Activated CD4-positive, alpha-beta T cell treated with anti-CD3 and anti-CD28 coated beads for 36 hours (primary cell): ENCODE measurements at regions not wholly inside any gene's neighbourhood (a gene's known extent, or its start where the extent isn't known, plus 50 kb on each side); places are given as distances from the start of the nearest gene placed in this dataset.

ENCODE experiments used
- ATAC-seq: fragments of 200-7000 bp; cut with Tn5 transposase; one replicate; pipeline ENCODE4 v1.10.0; 2021; ENCODE audit warnings: mild to moderate bottlenecking, moderate library complexity
- CTCF ChIA-PET: fragments of 350-600 bp; sonication (Branson Sonifier 250); formaldehyde crosslinking; loops from one replicate; lab custom pipeline; 2021; ENCODE audit warnings: antibody characterized with exemption; lab: Charles Lee
- POLR2A ChIA-PET: fragments of 350-600 bp; sonication (Branson Sonifier 250); formaldehyde crosslinking; loops from one replicate; lab custom pipeline; 2021; ENCODE audit warnings: antibody characterized with exemption, inconsistent platforms; lab: Charles Lee
- DNase-seq: peaks from one replicate; pipeline ENCODE4 v3.0.0-alpha.2; 2020
- H3K27ac Mint-ChIP-seq: one replicate; pipeline ENCODE4 v1.8.0; 2021; ENCODE audit warnings: mixed read lengths
- H3K27me3 Mint-ChIP-seq: one replicate; pipeline ENCODE4 v1.8.0; 2021; ENCODE audit warnings: mixed read lengths
- H3K36me3 Mint-ChIP-seq: one replicate; pipeline ENCODE4 v1.8.0; 2021; ENCODE audit warnings: low read depth, mixed read lengths
- H3K4me1 Mint-ChIP-seq: one replicate; pipeline ENCODE4 v1.8.0; 2021; ENCODE audit warnings: mixed read lengths
- H3K4me3 Mint-ChIP-seq: one replicate; pipeline ENCODE4 v1.8.0; 2021; ENCODE audit warnings: mild to moderate bottlenecking, moderate library complexity, mixed read lengths
- H3K9me3 Mint-ChIP-seq: one replicate; pipeline ENCODE4 v1.8.0; 2021; ENCODE audit warnings: low read depth, mixed read lengths
- intact Hi-C, 2 experiments: fragments of 100-400 bp; cut with DNase I in 1 of 2; cut with micrococcal nuclease in 1 of 2; formaldehyde crosslinking; loops; one replicate each; pipeline versions ENCODE4 v1.14.2 to v1.15.1; 2022 to 2024; cut with DNase I, micrococcal nuclease

DNA sequence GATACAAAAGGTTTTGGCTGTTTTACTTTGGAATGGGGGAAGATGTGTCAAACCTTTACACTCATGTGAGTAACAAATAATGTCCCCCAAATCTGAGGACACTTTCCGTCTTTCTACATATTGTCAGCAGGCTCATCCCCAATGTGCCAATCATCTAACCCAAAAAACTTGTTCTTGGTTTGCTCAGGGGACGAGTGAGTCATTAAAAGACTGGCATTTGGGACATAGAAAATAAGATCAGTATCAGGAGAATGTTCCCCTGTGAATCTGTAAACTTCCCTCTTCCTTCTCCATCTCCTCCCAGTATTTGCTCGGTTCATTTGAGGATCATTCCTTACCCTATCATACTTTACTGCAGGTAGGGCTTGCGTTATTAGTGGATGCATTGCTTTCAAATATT is 194.1 kb upstream of the RUNX1 start:
- Mint-ChIP-seq H3K4me1 (peaks cover 4% of the 10 kb centered on the region), H3K27ac (no peak overlapping the region), H3K9me3 (no peaks in the 10 kb centered on the region), H3K36me3 (no peaks in the 10 kb centered on the region), H3K27me3 (peaks cover 5% of the 10 kb centered on the region), H3K4me3 (no peak overlapping the region)
- ChIA-PET POLR2A (no interaction called here), CTCF (no interaction called here)
- intact Hi-C loops = no loop called here
- ATAC-seq (no peak), DNase-seq (no peak)

GRCh38 chr21:35239811-35240219 is 190.7 kb upstream of the RUNX1 start:
- Mint-ChIP-seq H3K4me1 (peaks cover 32% of the 10 kb centered on the region), H3K27me3 (peaks cover 3% of the 10 kb centered on the region), H3K4me3 (no peak overlapping the region), H3K27ac (no peak overlapping the region), H3K36me3 (peaks cover 16% of the 10 kb centered on the region), H3K9me3 (peaks cover 12% of the 10 kb centered on the region)
- DNase-seq (no peak), ATAC-seq (no peak)
- intact Hi-C loops = no loop called here
- CTCF ChIA-PET = interaction anchor here (0.8 kb wide), 1 partner anchor 94 kb away, joined by 3 read pairs; no protein-coding TSS in a partner anchor
- POLR2A ChIA-PET = no interaction called here

DNA sequence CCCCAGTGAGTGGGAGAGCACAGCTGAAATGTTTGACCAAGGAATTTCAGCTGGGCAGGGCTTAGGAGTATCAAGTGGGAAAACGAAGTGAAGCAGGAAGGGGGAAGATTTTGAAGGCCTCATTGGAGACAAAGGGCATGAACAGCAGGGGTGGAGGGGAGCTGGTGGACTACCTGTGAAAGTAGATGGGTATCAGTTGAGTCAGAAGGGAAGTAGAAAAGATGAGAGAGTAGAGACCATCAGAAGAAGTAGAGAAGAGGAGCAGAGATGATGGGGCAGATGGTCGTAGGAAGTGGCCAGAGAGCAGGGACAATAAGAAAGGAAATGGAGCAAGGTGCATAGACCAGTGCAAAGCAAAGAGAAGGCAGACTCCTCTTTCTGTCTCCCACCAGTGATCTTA is 189.0 kb upstream of the RUNX1 start:
- H3K27ac Mint-ChIP-seq = no peak overlapping the region
- peaks cover 40% of the 10 kb centered on the region for H3K4me1 Mint-ChIP-seq
- H3K27me3 Mint-ChIP-seq = peaks cover 3% of the 10 kb centered on the region
- ChIA-PET POLR2A (no interaction called here), CTCF (interaction anchor here (1.0 kb wide), 1 partner anchor 137 kb away, joined by 3 read pairs; no protein-coding TSS in a partner anchor)
- ATAC-seq (no peak), DNase-seq (no peak)
- H3K9me3 Mint-ChIP-seq = peaks cover 12% of the 10 kb centered on the region
- H3K36me3 Mint-ChIP-seq = peaks cover 17% of the 10 kb centered on the region
- intact Hi-C loops = no loop called here
- H3K4me3 Mint-ChIP-seq = no peak overlapping the region

DNA sequence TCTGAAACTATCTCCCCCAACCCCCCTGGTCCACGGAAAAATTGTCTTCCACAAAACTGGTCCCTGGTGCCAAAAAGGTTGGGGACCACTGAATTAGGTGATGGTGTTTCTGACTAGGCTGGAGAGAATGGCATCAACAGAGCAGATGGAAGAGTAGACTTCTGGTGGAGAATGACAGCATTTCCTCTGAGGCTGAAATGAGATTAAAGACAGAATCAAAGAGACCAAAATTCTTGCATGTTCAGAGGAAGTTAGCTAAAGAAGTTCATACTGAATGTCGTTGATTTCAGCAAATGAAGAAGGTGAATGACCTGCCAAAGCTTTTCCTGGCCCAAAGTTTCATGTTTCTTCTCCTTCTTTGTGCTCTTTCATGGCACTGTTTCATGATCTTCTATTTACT is 188.2 kb upstream of the RUNX1 start:
- peaks cover 40% of the 10 kb centered on the region for H3K4me1 Mint-ChIP-seq
- H3K27me3 Mint-ChIP-seq = peaks cover 3% of the 10 kb centered on the region
- H3K4me3 Mint-ChIP-seq = no peak overlapping the region
- H3K36me3 Mint-ChIP-seq = peaks cover 17% of the 10 kb centered on the region
- no peak for ATAC-seq
- H3K9me3 Mint-ChIP-seq = peaks cover 12% of the 10 kb centered on the region
- peak overlapping the region; percentile 7 for H3K27ac Mint-ChIP-seq
- no peak for DNase-seq
- POLR2A ChIA-PET = no interaction called here
- intact Hi-C loops = no loop called here
- CTCF ChIA-PET = interaction anchor here (1.0 kb wide), 1 partner anchor 138 kb away, joined by 3 read pairs; no protein-coding TSS in a partner anchor

GRCh38 chr21:35236090-35236489 is 187.0 kb upstream of the RUNX1 start:
- POLR2A ChIA-PET = no interaction called here
- no peak overlapping the region for H3K4me3 Mint-ChIP-seq

DNA sequence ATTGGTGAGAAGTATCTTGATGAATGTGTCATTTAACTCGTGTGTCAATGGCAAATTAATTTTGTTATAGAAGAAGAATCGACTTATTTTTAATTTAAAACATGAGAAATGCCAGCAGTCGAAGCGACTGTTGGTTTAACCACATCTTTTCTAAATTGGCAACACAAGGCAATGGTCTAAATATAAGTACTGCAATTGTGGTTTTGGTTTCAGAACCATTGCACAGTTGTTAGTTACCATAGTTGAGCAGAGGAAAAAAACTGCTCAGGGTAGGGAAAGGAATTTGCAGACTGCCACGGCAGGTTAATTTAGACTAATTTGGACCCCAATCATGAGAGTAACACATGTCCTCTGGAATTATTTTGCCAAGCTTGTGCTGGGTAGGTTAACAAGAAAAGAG is 185.6 kb upstream of the RUNX1 start:
- H3K4me3 Mint-ChIP-seq = no peak overlapping the region
- peaks cover 40% of the 10 kb centered on the region for H3K4me1 Mint-ChIP-seq
- H3K27ac Mint-ChIP-seq = no peak overlapping the region
- H3K9me3 Mint-ChIP-seq = peaks cover 12% of the 10 kb centered on the region
- ATAC-seq = peak; percentile 73
- DNase-seq = no peak
- H3K36me3 Mint-ChIP-seq = peaks cover 17% of the 10 kb centered on the region
- intact Hi-C loops = no loop called here
- ChIA-PET POLR2A (no interaction called here), CTCF (interaction anchor here (1.0 kb wide), 1 partner anchor 226 kb away, joined by 3 read pairs; no protein-coding TSS in a partner anchor)
- no peaks in the 10 kb centered on the region for H3K27me3 Mint-ChIP-seq

More at GRCh38 chr21:35236090-35236489, 187.0 kb upstream of the RUNX1 start:
- H3K27me3 Mint-ChIP-seq = no peaks in the 10 kb centered on the region
- ATAC-seq (peak; percentile 39), DNase-seq (no peak)
- intact Hi-C loops = no loop called here
- CTCF ChIA-PET = no interaction called here
- peaks cover 17% of the 10 kb centered on the region for H3K36me3 Mint-ChIP-seq
- H3K4me1 Mint-ChIP-seq = peaks cover 40% of the 10 kb centered on the region
- H3K9me3 Mint-ChIP-seq = peaks cover 12% of the 10 kb centered on the region
- H3K27ac Mint-ChIP-seq = no peak overlapping the region

- no peak for ATAC-seq
- no peaks in the 10 kb centered on the region for H3K27me3 Mint-ChIP-seq
- POLR2A ChIA-PET = no interaction called here
Observed at GRCh38 chr21:35233756-35234155, 184.7 kb upstream of the RUNX1 start.

GRCh38 chr21:35232545-35233176 is 183.6 kb upstream of the RUNX1 start:
- intact Hi-C loops = no loop called here
- ATAC-seq = no peak
- Mint-ChIP-seq H3K27ac (no peak overlapping the region), H3K36me3 (peaks cover 17% of the 10 kb centered on the region), H3K4me3 (no peak overlapping the region), H3K27me3 (no peaks in the 10 kb centered on the region), H3K4me1 (peaks cover 36% of the 10 kb centered on the region), H3K9me3 (peaks cover 12% of the 10 kb centered on the region)
- CTCF ChIA-PET = interaction anchor here (0.6 to 1.4 kb wide), 2 partner anchors 9 to 141 kb away, joined by 3 to 4 read pairs; no protein-coding TSS in a partner anchor
- DNase-seq = no peak
- POLR2A ChIA-PET = no interaction called here

More at GRCh38 chr21:35233756-35234155, 184.7 kb upstream of the RUNX1 start:
- Mint-ChIP-seq H3K4me1 (peaks cover 40% of the 10 kb centered on the region), H3K27ac (no peak overlapping the region), H3K4me3 (no peak overlapping the region), H3K9me3 (peaks cover 12% of the 10 kb centered on the region), H3K36me3 (peaks cover 17% of the 10 kb centered on the region)
- intact Hi-C loops = no loop called here
- CTCF ChIA-PET = interaction anchor here (1.4 kb wide), 1 partner anchor 8 kb away, joined by 4 read pairs; no protein-coding TSS in a partner anchor
- DNase-seq = no peak

DNA sequence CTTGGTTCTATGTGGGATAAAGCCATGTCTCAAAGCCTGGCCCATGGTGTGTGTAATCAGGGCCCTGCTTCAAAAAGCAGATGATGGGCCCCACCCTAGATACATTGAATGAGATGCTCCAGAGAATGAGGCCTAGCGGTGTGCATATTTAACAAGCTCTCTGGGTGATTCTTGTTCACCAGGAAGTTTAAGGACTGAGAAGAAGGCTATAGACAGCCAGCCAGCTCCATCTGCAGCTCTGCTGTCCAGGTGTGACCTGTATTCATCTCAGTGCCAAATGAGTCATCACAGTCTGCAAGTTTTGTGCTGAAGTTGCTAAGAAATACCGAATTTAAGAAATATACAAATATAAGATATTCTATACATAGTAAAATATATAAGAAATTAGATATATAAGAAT is 182.0 kb upstream of the RUNX1 start:
- ChIA-PET CTCF (no interaction called here), POLR2A (no interaction called here)
- H3K4me1 Mint-ChIP-seq = peaks cover 39% of the 10 kb centered on the region
- no peak for DNase-seq
- peaks cover 8% of the 10 kb centered on the region for H3K36me3 Mint-ChIP-seq
- H3K27ac Mint-ChIP-seq = no peak overlapping the region
- intact Hi-C loops = no loop called here
- ATAC-seq = no peak
- H3K27me3 Mint-ChIP-seq = no peaks in the 10 kb centered on the region
- H3K4me3 Mint-ChIP-seq = no peak overlapping the region
- H3K9me3 Mint-ChIP-seq = peaks cover 4% of the 10 kb centered on the region

GRCh38 chr21:35229290-35229689 is 180.2 kb upstream of the RUNX1 start:
- Mint-ChIP-seq H3K27me3 (no peaks in the 10 kb centered on the region), H3K4me1 (peaks cover 24% of the 10 kb centered on the region), H3K27ac (no peak overlapping the region), H3K9me3 (no peaks in the 10 kb centered on the region), H3K36me3 (no peaks in the 10 kb centered on the region), H3K4me3 (no peak overlapping the region)
- CTCF ChIA-PET = interaction anchor here (0.6 kb wide), 1 partner anchor 472 kb away, joined by 3 read pairs; no protein-coding TSS in a partner anchor
- DNase-seq (no peak), ATAC-seq (no peak)
- POLR2A ChIA-PET = no interaction called here
- intact Hi-C loops = loop anchor here in 1 of 2 experiments (10.0 kb wide), 1 partner anchor 344 kb away; no protein-coding TSS in a partner anchor

GRCh38 chr21:35227786-35228185 is 178.7 kb upstream of the RUNX1 start:
- peak overlapping the region; percentile 45 for H3K4me3 Mint-ChIP-seq
- ATAC-seq (no peak), DNase-seq (peak; percentile 22)
- no peaks in the 10 kb centered on the region for H3K9me3 Mint-ChIP-seq
- peak overlapping the region; percentile 85 for H3K27ac Mint-ChIP-seq
- H3K36me3 Mint-ChIP-seq = no peaks in the 10 kb centered on the region
- CTCF ChIA-PET = interaction anchor here (0.6 to 1.5 kb wide), 3 partner anchors 14 to 176 kb away, joined by 3 read pairs; no protein-coding TSS in a partner anchor
- no peaks in the 10 kb centered on the region for H3K27me3 Mint-ChIP-seq
- intact Hi-C loops = loop anchor here (2.0 to 10.0 kb wide), 2 partner anchors 339 to 343 kb away; no protein-coding TSS in a partner anchor
- POLR2A ChIA-PET = interaction anchor here (0.6 kb wide), 1 partner anchor 730 kb away, joined by 8 read pairs; no protein-coding TSS in a partner anchor
- peaks cover 31% of the 10 kb centered on the region for H3K4me1 Mint-ChIP-seq
